ENCODE measurements at regions not wholly inside any gene's neighbourhood (a gene's known extent, or its start where the extent isn't known, plus 50 kb on each side); places are given as distances from the start of the nearest gene placed in this dataset.

DNA sequence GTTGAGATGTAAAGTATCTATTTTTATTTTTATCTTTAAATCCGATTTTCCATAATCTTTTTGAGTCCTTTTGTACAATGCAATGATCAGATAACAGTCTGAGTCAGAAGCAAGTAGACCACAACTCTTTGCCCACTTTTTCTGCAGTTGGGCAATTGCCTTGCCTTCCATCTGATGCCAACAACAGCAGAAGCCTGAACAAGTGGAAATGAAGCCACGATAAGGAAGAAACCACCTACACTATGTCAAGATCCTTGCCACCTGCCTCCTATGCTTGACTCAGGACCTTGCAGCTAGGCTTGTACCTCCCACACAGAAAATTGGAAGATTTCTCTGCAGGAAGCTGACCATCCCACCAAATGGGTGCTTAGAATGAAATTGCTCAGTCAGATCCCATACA, 78.6 kb downstream of the ANXA1 start:
- POLR2A ChIA-PET = no interaction called here
- Histone ChIP-seq H3K27ac (ENCODE audit: low read depth, low read length, poor library complexity, severe bottlenecking) (no peak overlapping the region), H3K4me3 (ENCODE audit: low read depth, low read length, poor library complexity, severe bottlenecking) (no peak overlapping the region), H2AFZ (ENCODE audit: low read length) (no peak overlapping the region), H4K20me1 (ENCODE audit: insufficient read depth, low read length) (no peaks in the 10 kb centered on the region), H3K9me3 (ENCODE audit: low read length) (no peaks in the 10 kb centered on the region), H3K4me1 (ENCODE audit: insufficient read depth, low read length, poor library complexity, severe bottlenecking) (no peaks in the 10 kb centered on the region), H3K79me2 (ENCODE audit: insufficient read depth, low read depth, low read length) (no peaks in the 10 kb centered on the region), H3K9me2 (ENCODE audit: insufficient read depth, low read length) (no peaks in the 10 kb centered on the region), H3K4me2 (ENCODE audit: low read length) (no peak overlapping the region), H3K36me3 (ENCODE audit: insufficient read depth, low read length) (no peaks in the 10 kb centered on the region)
- DNase-seq (ENCODE audit: low spot score) = no peak
- BruUV-seq (replicated peaks) = no TSS peak
- CTCF ChIA-PET (ENCODE audit: unreplicated experiment) = no interaction called here
- intact Hi-C loops (cut with micrococcal nuclease; ENCODE audit: unreplicated experiment) = no loop called here
- no peak for TF ChIP-seq CTCF (conservative IDR thresholded peaks at IDR 0.05; ENCODE audit: low read length)
- TF ChIP-seq EZH2phosphoT487 (IDR thresholded peaks at IDR 0.05; ENCODE audit: borderline replicate concordance, low read depth, low read length) = no peak

GRCh38 chr9:73231203-73231602, 79.5 kb downstream of the ANXA1 start:
- H3K9me3 ChIP-seq (ENCODE audit: low read length) = no peaks in the 10 kb centered on the region
- TF ChIP-seq EZH2phosphoT487 (IDR thresholded peaks at IDR 0.05; ENCODE audit: borderline replicate concordance, low read depth, low read length) (no peak), CTCF (conservative IDR thresholded peaks at IDR 0.05; ENCODE audit: low read length) (no peak)
- ChIA-PET POLR2A (interaction anchor here (1.0 kb wide), 1 partner anchor 23 kb away, joined by 3 read pairs; no protein-coding TSS in a partner anchor), CTCF (ENCODE audit: unreplicated experiment) (no interaction called here)
- H3K4me2 ChIP-seq (ENCODE audit: low read length) = no peak overlapping the region
- no peak overlapping the region for H3K27ac ChIP-seq (ENCODE audit: low read depth, low read length, poor library complexity, severe bottlenecking)
- H3K4me3 ChIP-seq (ENCODE audit: low read depth, low read length, poor library complexity, severe bottlenecking) = no peak overlapping the region
- no peaks in the 10 kb centered on the region for H3K4me1 ChIP-seq (ENCODE audit: insufficient read depth, low read length, poor library complexity, severe bottlenecking)
- no peaks in the 10 kb centered on the region for H3K9me2 ChIP-seq (ENCODE audit: insufficient read depth, low read length)
- BruUV-seq (replicated peaks) = no TSS peak
- no peak for DNase-seq (ENCODE audit: low spot score)
- H4K20me1 ChIP-seq (ENCODE audit: insufficient read depth, low read length) = no peaks in the 10 kb centered on the region
- H3K36me3 ChIP-seq (ENCODE audit: insufficient read depth, low read length) = no peaks in the 10 kb centered on the region
- no peaks in the 10 kb centered on the region for H3K79me2 ChIP-seq (ENCODE audit: insufficient read depth, low read depth, low read length)
- intact Hi-C loops (cut with micrococcal nuclease; ENCODE audit: unreplicated experiment) = no loop called here
- no peak overlapping the region for H2AFZ ChIP-seq (ENCODE audit: low read length)

GRCh38 chr9:73233359-73234007, 81.8 kb downstream of the ANXA1 start:
- Histone ChIP-seq H3K9me3 (ENCODE audit: low read length) (no peaks in the 10 kb centered on the region), H3K79me2 (ENCODE audit: insufficient read depth, low read depth, low read length) (no peaks in the 10 kb centered on the region), H2AFZ (ENCODE audit: low read length) (no peak overlapping the region), H3K9me2 (ENCODE audit: insufficient read depth, low read length) (no peaks in the 10 kb centered on the region), H3K4me1 (ENCODE audit: insufficient read depth, low read length, poor library complexity, severe bottlenecking) (no peaks in the 10 kb centered on the region), H3K4me3 (ENCODE audit: low read depth, low read length, poor library complexity, severe bottlenecking) (no peak overlapping the region), H3K4me2 (ENCODE audit: low read length) (no peak overlapping the region), H3K27ac (ENCODE audit: low read depth, low read length, poor library complexity, severe bottlenecking) (no peak overlapping the region), H4K20me1 (ENCODE audit: insufficient read depth, low read length) (no peaks in the 10 kb centered on the region), H3K36me3 (ENCODE audit: insufficient read depth, low read length) (no peaks in the 10 kb centered on the region)
- intact Hi-C loops (cut with micrococcal nuclease; ENCODE audit: unreplicated experiment) = no loop called here
- ChIA-PET POLR2A (interaction anchor here (0.6 kb wide), 1 partner anchor 562 kb away, joined by 3 read pairs; no protein-coding TSS in a partner anchor), CTCF (ENCODE audit: unreplicated experiment) (no interaction called here)
- BruUV-seq (replicated peaks) = no TSS peak
- TF ChIP-seq EZH2phosphoT487 (IDR thresholded peaks at IDR 0.05; ENCODE audit: borderline replicate concordance, low read depth, low read length) = no peak
- no peak for TF ChIP-seq CTCF (conservative IDR thresholded peaks at IDR 0.05; ENCODE audit: low read length)
- DNase-seq (ENCODE audit: low spot score) = no peak

All from OCI-LY7 (cell line).